ENCODE measurements at regions not wholly inside any gene's neighbourhood (a gene's known extent, or its start where the extent isn't known, plus 50 kb on each side); places are given as distances from the start of the nearest gene placed in this dataset.
"Not testable (repeated sequence)": the region's sequence is repeated elsewhere in the genome, so short reads cannot be mapped to it uniquely, and the experiment has no call there.

GRCh38 chr9:97248252-97248651, 59.2 kb upstream of the CCDC180 start:
- DNase-seq (ENCODE audit: low spot score) = not testable (repeated sequence)

GRCh38 chr9:97243606-97244005, 63.9 kb upstream of the CCDC180 start:
- DNase-seq (ENCODE audit: low spot score) = no peak

- not testable (repeated sequence) for DNase-seq (ENCODE audit: low spot score)
Measured at GRCh38 chr9:97241430-97241829, 66.0 kb upstream of the CCDC180 start.

- peak; percentile 74 for DNase-seq (ENCODE audit: low spot score)
Measured at GRCh38 chr9:97237951-97238889, 69.2 kb upstream of the CCDC180 start.

DNA sequence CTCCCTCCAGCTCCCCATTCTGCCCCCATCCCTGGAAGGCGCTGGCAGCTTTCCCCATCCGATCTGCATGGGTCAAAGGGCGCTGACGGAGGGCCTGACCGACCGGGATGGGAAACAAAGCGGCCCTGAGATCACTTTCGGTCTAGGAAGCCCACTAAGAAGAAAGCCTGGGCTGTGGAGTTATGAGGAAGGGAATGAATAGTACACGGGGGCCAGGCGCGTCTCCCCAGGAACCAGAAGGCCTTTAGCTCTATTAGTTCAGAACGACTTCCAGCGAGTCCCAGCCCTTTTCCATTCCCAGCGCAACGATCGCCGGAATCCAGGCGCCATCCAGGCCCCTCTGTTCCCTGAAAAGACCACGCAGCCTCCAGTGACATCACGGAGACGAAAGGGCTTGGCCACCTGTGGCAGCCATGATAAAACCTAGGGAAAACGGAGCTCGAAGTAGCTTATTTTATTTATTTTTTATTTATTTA, 70.1 kb upstream of the CCDC180 start:
- no peak for DNase-seq (ENCODE audit: low spot score)

DNA sequence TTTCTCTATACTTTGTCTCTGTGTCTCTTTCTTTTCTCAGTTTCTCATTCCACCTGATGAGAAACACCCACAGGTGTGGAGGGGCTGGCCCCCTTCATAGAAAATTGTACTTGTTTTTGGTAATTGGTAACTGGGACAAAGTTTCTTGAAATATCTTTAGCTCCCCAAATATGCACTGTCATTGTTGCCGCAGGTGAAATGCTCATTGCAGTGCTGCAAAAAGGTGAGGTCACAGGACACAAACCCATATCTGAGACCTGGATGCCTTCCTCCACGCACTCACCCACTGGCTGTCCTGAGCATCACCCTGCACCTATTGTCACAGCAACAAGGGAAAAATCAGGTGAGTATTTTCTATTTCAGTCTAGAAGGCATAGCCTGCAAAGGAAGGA, 74.5 kb upstream of the CCDC180 start:
- DNase-seq (ENCODE audit: low spot score) = not testable (repeated sequence)

GRCh38 chr9:97232060-97233008, 75.1 kb upstream of the CCDC180 start:
- not testable (repeated sequence) for DNase-seq (ENCODE audit: low spot score)

DNA sequence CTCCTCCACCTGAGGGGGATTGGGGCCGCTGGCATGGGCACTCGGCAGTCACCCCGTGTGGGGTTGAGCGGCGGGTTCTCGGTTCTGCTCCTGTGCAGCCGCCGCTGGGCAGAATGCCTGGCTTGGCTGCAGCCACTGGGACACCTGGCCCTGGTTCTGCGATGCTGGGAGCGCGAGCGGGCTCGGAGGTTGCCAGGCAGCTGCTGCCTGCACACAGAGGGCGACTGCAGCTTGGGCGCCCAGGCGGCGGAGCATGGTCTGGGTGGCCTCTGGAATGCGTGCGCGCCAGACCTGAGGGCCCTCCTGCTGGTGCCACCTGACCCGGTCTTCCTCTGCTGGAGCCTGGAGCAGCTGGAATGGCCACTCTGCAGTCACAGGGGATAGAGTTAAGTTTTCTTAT, 85.1 kb upstream of the CCDC180 start:
- DNase-seq (ENCODE audit: low spot score) = not testable (repeated sequence)

DNA sequence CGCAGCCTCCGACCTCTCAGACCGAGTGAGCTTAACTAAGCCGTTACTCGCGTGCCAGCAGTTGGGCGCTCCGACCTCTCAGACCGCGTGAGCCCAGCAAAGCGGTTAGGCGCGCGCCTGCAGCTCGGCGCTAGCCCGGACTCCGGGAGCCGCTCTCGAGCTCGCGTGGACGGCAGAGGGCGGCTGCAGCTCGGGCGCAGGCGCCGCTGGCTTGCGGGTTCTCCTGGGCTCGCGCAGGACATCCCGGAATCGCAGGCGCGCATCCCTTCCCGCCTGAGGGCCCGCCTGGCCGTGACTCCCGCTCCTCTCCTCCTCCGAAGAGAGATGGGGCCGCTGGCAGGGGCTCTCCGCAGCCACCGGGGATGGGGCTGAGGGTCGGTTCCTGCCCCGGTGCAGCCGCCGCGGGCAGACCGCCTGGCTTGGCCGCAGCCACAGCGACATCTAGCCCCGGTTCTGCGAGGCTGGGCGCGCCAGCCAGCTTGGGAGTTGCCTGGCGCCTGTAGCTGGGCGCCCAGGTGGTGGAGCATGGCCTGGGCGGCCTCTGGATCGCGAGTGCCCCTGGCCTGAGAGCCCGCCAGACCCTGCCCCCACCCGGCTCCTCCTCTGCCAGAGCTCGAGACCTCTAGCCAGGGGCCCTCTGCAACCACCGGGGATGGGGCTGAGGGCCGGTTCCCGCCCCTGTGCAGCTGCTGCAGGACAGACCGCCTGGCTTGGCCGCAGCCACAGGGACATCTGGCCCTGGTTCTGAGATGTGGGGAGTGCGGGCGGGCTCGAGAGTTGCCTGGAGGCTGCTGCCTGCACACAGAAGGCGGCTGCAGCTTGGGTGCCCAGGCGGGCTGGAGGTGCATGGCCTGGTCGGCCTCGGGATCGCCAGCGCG, 85.7 kb upstream of the CCDC180 start:
- DNase-seq (ENCODE audit: low spot score) = peak; percentile 48

DNA sequence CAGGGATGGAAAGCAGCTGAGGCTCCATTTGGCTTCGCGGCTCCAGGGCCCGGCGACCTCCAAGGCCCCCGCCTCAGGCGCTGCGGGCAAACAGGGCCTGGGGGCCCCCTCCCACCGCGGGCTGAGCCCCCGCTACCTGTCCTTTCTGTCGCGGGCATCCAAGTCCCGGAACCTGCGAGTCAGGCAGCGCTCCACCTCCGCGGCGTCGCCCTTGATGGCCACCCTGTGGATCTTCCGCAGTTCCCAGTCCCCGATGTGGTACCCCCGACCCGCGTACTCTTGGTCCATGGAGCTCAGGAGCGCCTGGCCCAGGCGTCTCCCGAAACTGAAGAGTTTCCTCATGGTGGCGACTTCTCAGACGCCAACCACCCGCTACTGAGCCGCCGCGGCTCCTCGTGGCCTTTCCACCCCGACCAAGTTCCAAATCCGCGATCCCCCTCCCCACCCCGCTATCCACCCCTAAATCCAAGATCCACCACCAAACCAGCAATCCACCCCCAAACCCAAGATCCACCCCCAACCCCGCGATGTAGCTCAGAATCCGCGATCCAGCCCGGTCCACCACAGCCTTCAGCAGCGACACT, 86.5 kb upstream of the CCDC180 start:
- no peak for DNase-seq (ENCODE audit: low spot score)

GRCh38 chr9:97220396-97220795, 87.1 kb upstream of the CCDC180 start:
- not testable (repeated sequence) for DNase-seq (ENCODE audit: low spot score)

DNA sequence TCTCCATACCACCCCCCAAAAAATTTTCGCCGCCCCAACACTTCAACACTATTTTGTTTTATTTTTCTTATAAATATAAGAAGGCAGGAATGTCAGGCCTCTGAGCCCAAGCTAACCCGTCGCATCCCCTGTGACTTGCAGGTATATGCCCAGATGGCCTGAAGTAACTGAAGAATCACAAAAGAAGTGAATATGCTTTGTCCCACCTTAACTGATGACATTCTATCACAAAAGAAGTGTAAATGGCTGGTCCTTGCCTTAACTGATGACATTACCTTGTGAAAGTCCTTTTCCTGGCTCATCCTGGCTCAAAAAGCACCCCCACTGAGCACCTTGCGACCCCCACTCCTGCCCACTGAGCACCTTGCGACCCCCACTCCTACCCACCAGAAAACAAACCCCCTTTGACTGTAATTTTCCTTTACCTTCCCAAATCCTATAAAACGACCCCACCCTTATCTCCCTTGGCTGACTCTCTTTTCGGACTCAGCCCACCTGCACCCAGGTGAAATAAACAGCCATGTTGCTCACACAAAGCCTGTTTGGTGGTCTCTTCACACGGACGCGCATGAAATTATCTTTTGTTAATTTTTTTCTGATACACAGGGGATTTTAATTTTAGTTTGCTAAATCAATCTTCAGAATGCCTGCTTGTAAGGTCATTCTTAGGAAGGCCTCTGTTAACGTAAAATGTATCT, 87.9 kb upstream of the CCDC180 start:
- DNase-seq (ENCODE audit: low spot score) = not testable (repeated sequence)

DNA sequence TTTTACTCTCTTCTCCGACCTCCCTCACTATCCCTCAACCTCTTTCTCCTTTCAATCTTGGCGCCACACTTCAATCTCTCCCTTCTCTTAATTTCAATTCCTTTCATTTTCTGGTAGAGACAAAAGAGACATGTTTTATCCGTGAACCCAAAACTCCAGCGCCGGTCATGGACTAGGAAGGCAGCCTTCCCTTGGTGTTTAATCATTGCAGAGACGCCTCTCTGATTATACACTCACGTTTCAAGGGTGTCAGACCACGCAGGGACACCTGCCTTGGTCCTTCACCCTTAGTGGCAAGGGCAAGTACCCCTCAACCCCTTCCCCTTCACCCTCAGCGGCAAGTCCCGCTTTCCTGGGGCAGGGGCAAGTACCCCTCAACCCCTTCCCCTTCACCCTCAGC, 92.3 kb upstream of the CCDC180 start:
- DNase-seq (ENCODE audit: low spot score) = not testable (repeated sequence)

GRCh38 chr9:97214556-97214955, 92.9 kb upstream of the CCDC180 start:
- DNase-seq (ENCODE audit: low spot score) = not testable (repeated sequence)

GRCh38 chr9:97199683-97200082, 107.8 kb upstream of the CCDC180 start:
- DNase-seq (ENCODE audit: low spot score) = not testable (repeated sequence)

DNA sequence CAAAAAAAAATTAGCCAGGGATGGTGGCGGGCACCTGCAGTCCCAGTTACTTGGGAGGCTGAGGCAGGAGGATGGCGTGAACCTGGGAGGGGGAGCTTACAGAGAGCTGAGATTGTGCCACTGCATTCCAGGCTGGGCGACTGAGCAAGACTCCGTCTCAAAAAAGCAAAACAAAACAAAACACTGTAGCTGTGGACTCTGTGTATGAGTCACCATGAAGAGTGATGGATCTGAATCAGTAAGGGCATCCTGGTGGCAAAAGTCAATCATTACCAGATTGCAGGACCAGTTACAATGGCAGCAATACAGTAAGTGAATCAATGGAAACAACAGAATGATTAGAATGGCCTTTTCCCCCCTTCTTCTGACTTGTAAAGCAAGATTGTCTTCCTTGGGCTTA, 113.7 kb upstream of the CCDC180 start:
- DNase-seq (ENCODE audit: low spot score) = not testable (repeated sequence)

DNA sequence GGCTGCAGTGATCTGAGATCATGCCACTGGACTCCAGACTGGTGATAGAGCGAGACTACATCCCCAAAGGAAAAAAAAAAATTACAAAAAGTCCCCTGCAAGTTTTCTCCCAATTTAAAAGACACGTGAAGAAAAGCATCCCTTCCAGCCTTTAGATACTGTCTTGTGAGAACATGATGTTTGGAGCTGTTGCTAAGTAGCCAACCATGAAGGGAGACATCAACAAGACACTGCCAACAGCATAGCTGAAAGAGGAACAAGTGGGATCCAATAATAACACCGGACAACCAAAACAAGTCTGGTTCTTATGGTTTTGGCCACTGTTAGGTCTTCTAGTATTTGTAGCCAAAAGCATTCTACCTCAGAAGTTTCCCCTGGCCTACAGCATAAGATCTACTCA, 118.9 kb upstream of the CCDC180 start:
- no peak for DNase-seq (ENCODE audit: low spot score)

DNA sequence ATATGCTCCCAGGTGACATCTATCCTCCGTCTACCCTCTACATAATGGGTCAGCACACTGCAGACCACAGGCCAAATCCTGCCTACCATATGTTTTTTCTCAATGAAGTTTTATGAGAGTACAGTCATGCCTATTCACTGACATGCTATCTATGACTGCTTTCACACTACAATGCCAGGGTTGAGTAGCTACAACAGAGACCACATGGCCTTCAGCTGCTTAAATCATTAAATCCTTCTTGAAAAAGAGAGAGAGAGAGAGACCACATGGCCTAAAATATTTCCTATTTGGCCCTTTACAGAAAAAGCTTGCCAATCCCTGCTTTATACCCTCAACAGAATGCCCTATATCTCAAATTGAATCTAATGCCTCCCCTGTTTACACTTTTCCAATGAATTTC, 119.8 kb upstream of the CCDC180 start:
- not testable (repeated sequence) for DNase-seq (ENCODE audit: low spot score)

GRCh38 chr9:97186493-97186892, 121.0 kb upstream of the CCDC180 start:
- no peak for DNase-seq (ENCODE audit: low spot score)

DNA sequence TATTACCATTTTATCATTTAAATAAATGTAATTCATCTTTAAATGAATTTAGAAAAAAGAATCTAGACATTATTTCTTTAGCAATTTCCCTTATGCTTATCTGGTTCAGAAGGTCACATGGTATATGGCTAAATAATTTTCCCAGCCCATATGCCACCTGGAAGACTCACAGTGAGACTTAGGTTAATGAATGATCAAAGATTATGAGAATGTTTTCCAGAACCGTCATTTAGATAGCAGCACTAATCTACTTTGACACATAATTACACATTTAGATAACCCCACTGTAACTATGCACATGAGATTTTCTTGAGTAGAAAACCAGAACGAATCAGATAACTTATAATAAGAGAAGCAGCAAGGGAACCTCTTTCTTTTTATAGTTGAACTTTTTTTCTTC, 124.9 kb upstream of the CCDC180 start:
- DNase-seq (ENCODE audit: low spot score) = not testable (repeated sequence)

Data from CD4-positive, alpha-beta T cell treated with Interleukin-6 at 100 ng/mL for 8 hours (primary cell).